ENCODE measurements at regions not wholly inside any gene's neighbourhood (a gene's known extent, or its start where the extent isn't known, plus 50 kb on each side); places are given as distances from the start of the nearest gene placed in this dataset.

- no peak for DNase-seq (ENCODE audit: low read depth in 2 of 2)
Measured at GRCh38 chr4:30436394-30436793, 283.8 kb upstream of the PCDH7 start.

GRCh38 chr4:30437316-30437715 is 282.9 kb upstream of the PCDH7 start:
- DNase-seq (ENCODE audit: low read depth in 2 of 2) = no peak

GRCh38 chr4:30443289-30443688 is 276.9 kb upstream of the PCDH7 start:
- no peak for DNase-seq (ENCODE audit: low read depth in 2 of 2)

- DNase-seq (ENCODE audit: low read depth in 2 of 2) = no peak
Measured at GRCh38 chr4:30450474-30450873, 269.7 kb upstream of the PCDH7 start.

- DNase-seq (ENCODE audit: low read depth in 2 of 2) = peak in 1 of 2 donors; percentile 31
Measured at GRCh38 chr4:30454504-30454903, 265.7 kb upstream of the PCDH7 start.

GRCh38 chr4:30456716-30457115 is 263.5 kb upstream of the PCDH7 start:
- no peak for DNase-seq (ENCODE audit: low read depth in 2 of 2)

GRCh38 chr4:30460818-30461217 is 259.4 kb upstream of the PCDH7 start:
- no peak for DNase-seq (ENCODE audit: low read depth in 2 of 2)

- DNase-seq (ENCODE audit: low read depth in 2 of 2) = no peak
Measured at GRCh38 chr4:30461218-30461617, 259.0 kb upstream of the PCDH7 start.

GRCh38 chr4:30462445-30463090 is 257.6 kb upstream of the PCDH7 start:
- DNase-seq (ENCODE audit: low read depth in 2 of 2) = no peak

- no peak for DNase-seq (ENCODE audit: low read depth in 2 of 2)
Measured at GRCh38 chr4:30471861-30472260, 248.3 kb upstream of the PCDH7 start.

GRCh38 chr4:30473225-30473624 is 246.9 kb upstream of the PCDH7 start:
- DNase-seq (ENCODE audit: low read depth in 2 of 2) = no peak

- DNase-seq (ENCODE audit: low read depth in 2 of 2) = no peak
Measured at GRCh38 chr4:30495251-30495650, 224.9 kb upstream of the PCDH7 start.

- DNase-seq (ENCODE audit: low read depth in 2 of 2) = no peak
Measured at GRCh38 chr4:30495651-30496310, 224.4 kb upstream of the PCDH7 start.

- DNase-seq (ENCODE audit: low read depth in 2 of 2) = no peak
Measured at GRCh38 chr4:30511751-30512150, 208.4 kb upstream of the PCDH7 start.

- DNase-seq (ENCODE audit: low read depth in 2 of 2) = no peak
Measured at GRCh38 chr4:30518211-30518610, 202.0 kb upstream of the PCDH7 start.

- DNase-seq (ENCODE audit: low read depth in 2 of 2) = no peak
Measured at GRCh38 chr4:30525662-30526315, 194.4 kb upstream of the PCDH7 start.

GRCh38 chr4:30535255-30535654 is 184.9 kb upstream of the PCDH7 start:
- DNase-seq (ENCODE audit: low read depth in 2 of 2) = peak in 1 of 2 donors; percentile 2

- DNase-seq (ENCODE audit: low read depth in 2 of 2) = peak in 1 of 2 donors; percentile 29
Measured at GRCh38 chr4:30536231-30536630, 183.9 kb upstream of the PCDH7 start.

- peak in 1 of 2 donors; percentile 80 for DNase-seq (ENCODE audit: low read depth in 2 of 2)
Measured at GRCh38 chr4:30537456-30537855, 182.7 kb upstream of the PCDH7 start.

- DNase-seq (ENCODE audit: low read depth in 2 of 2) = no peak
Measured at GRCh38 chr4:30538794-30539193, 181.4 kb upstream of the PCDH7 start.

- no peak for DNase-seq (ENCODE audit: low read depth in 2 of 2)
Measured at GRCh38 chr4:30543057-30543456, 177.1 kb upstream of the PCDH7 start.

- DNase-seq (ENCODE audit: low read depth in 2 of 2) = no peak
Measured at GRCh38 chr4:30553151-30553550, 167.0 kb upstream of the PCDH7 start.

- no peak for DNase-seq (ENCODE audit: low read depth in 2 of 2)
Measured at GRCh38 chr4:30553706-30554105, 166.5 kb upstream of the PCDH7 start.

Measured in lung microvascular endothelial cell (primary cell).